H9 (cell line): ENCODE measurements at regions not wholly inside any gene's neighbourhood (a gene's known extent, or its start where the extent isn't known, plus 50 kb on each side); places are given as distances from the start of the nearest gene placed in this dataset.

ENCODE experiments used
- DNase-seq: peaks from one replicate; pipeline ENCODE4 v3.0.0-alpha.2; 2017
- H2AFZ ChIP-seq: one replicate; pipeline ENCODE4 v1.6.1; 2013; ENCODE audit warnings: mild to moderate bottlenecking, low read length, control low read depth, moderate library complexity
- H2AK5ac ChIP-seq: 2 replicates; pipeline ENCODE4 v1.6.1; 2013; ENCODE audit warnings: low read length, control low read depth, mixed read lengths; ENCODE audit not compliant: insufficient read length
- H2BK120ac ChIP-seq: one replicate; pipeline ENCODE4 v1.6.1; 2013; ENCODE audit warnings: low read depth, mild to moderate bottlenecking, low read length, control low read depth, inconsistent platforms; ENCODE audit not compliant: poor library complexity, severe bottlenecking
- H2BK12ac ChIP-seq: 2 replicates; pipeline ENCODE4 v1.6.1; 2013; ENCODE audit warnings: low read length, control low read depth, mixed read lengths, low read depth; ENCODE audit not compliant: insufficient read length
- H2BK15ac ChIP-seq: 2 replicates; pipeline ENCODE4 v1.6.1; 2013; ENCODE audit warnings: low read depth, low read length, control low read depth
- H2BK20ac ChIP-seq: one replicate; pipeline ENCODE4 v1.6.1; 2013; ENCODE audit warnings: low read depth, mild to moderate bottlenecking, low read length, control low read depth, inconsistent platforms; ENCODE audit not compliant: poor library complexity, severe bottlenecking
- H2BK5ac ChIP-seq: 2 replicates; pipeline ENCODE4 v1.6.1; 2013; ENCODE audit warnings: low read length, control low read depth, mixed read lengths; ENCODE audit not compliant: insufficient read length
- H3K14ac ChIP-seq: 2 replicates; pipeline ENCODE4 v1.6.1; 2013; ENCODE audit warnings: low read length, control low read depth; ENCODE audit not compliant: insufficient read depth
- H3K18ac ChIP-seq: 2 replicates; pipeline ENCODE4 v1.6.1; 2013; ENCODE audit warnings: low read depth, mild to moderate bottlenecking, mixed read lengths, low read length, control low read depth; ENCODE audit not compliant: insufficient read length
- H3K23ac ChIP-seq: 2 replicates; pipeline ENCODE4 v1.6.1; 2013; ENCODE audit warnings: low read length, control low read depth, mixed read lengths, low read depth; ENCODE audit not compliant: insufficient read length
- H3K23me2 ChIP-seq: 2 replicates; pipeline ENCODE4 v1.6.1; 2013; ENCODE audit warnings: low read depth, mild to moderate bottlenecking, mixed read lengths, low read length, control low read depth; ENCODE audit not compliant: insufficient read length, poor library complexity, severe bottlenecking
- H3K27ac ChIP-seq: 2 replicates; pipeline ENCODE4 v1.5.1; 2013; ENCODE audit warnings: low read length, control low read depth, mixed read lengths, low read depth; ENCODE audit not compliant: insufficient read length
- H3K27me3 ChIP-seq: 2 replicates; pipeline ENCODE4 v1.6.1; 2013; ENCODE audit warnings: low read length, control low read depth, inconsistent platforms; ENCODE audit not compliant: insufficient read depth
- H3K4ac ChIP-seq: 2 replicates; pipeline ENCODE4 v1.6.1; 2013; ENCODE audit warnings: low read depth, mild to moderate bottlenecking, control low read depth, inconsistent platforms, low read length, moderate library complexity
- H3K4me1 ChIP-seq: 2 replicates; pipeline ENCODE4 v1.6.1; 2013; ENCODE audit warnings: low read length, control low read depth, inconsistent platforms; ENCODE audit not compliant: insufficient read depth
- H3K4me2 ChIP-seq: 2 replicates; pipeline ENCODE4 v1.6.1; 2013; ENCODE audit warnings: low read length, control low read depth, mixed read lengths; ENCODE audit not compliant: insufficient read length, insufficient read depth
- H3K56ac ChIP-seq: 2 replicates; pipeline ENCODE4 v1.6.1; 2013; ENCODE audit warnings: low read depth, mild to moderate bottlenecking, mixed read lengths, low read length, control low read depth; ENCODE audit not compliant: insufficient read length
- H3K79me1 ChIP-seq: 2 replicates; pipeline ENCODE4 v1.6.1; 2013; ENCODE audit warnings: low read depth, mild to moderate bottlenecking, moderate library complexity, low read length, control low read depth, inconsistent platforms; ENCODE audit not compliant: insufficient read depth, poor library complexity, severe bottlenecking
- H3K79me2 ChIP-seq: 2 replicates; pipeline ENCODE4 v1.6.1; 2013; ENCODE audit warnings: low read length, control low read depth, inconsistent platforms; ENCODE audit not compliant: insufficient read depth
- H3K9ac ChIP-seq: 2 replicates; pipeline ENCODE4 v1.6.1; 2013; ENCODE audit warnings: low read length, control low read depth, mixed read lengths; ENCODE audit not compliant: insufficient read length; ENCODE audit errors: extremely low read depth
- H3K9me3 ChIP-seq: one replicate; pipeline ENCODE4 v1.6.1; 2013; ENCODE audit warnings: low read depth, low read length, inconsistent platforms; ENCODE audit not compliant: control insufficient read depth
- H3T11ph ChIP-seq: one replicate; pipeline ENCODE4 v1.6.1; 2013; ENCODE audit warnings: mild to moderate bottlenecking, low read length, control low read depth, inconsistent platforms
- H4K20me1 ChIP-seq: one replicate; pipeline ENCODE4 v1.6.1; 2013; ENCODE audit not compliant: control insufficient read depth, insufficient read length, insufficient read depth
- H4K5ac ChIP-seq: 2 replicates; pipeline ENCODE4 v1.6.1; 2013; ENCODE audit warnings: low read depth, mild to moderate bottlenecking, mixed read lengths, low read length, control low read depth; ENCODE audit not compliant: insufficient read length
- H4K8ac ChIP-seq: replicated peaks from 2 replicates; pipeline ENCODE4 v1.6.1; 2013; ENCODE audit warnings: low read length, control low read depth, mixed read lengths, low read depth; ENCODE audit not compliant: insufficient read length
- H4K91ac ChIP-seq: 2 replicates; pipeline ENCODE4 v1.6.1; 2013; ENCODE audit warnings: low read depth, mild to moderate bottlenecking, moderate library complexity, mixed read lengths, low read length, control low read depth; ENCODE audit not compliant: insufficient read length
- H3K27ac Mint-ChIP-seq, 3 experiments: 2 replicates in 2 of 3; 3 replicates in 1 of 3; pipeline ENCODE4 v1.8.0; 2020 to 2021; ENCODE audit warnings: mixed read lengths in 3 of 3, mild to moderate bottlenecking in 1 of 3, moderate library complexity in 1 of 3
- H3K27me3 Mint-ChIP-seq: 2 replicates; pipeline ENCODE4 v1.8.0; 2021; ENCODE audit warnings: low read depth, mild to moderate bottlenecking, moderate library complexity, mixed read lengths
- H3K36me3 Mint-ChIP-seq, 3 experiments: 2 replicates in 2 of 3; 3 replicates in 1 of 3; pipeline ENCODE4 v1.8.0; 2020 to 2021; ENCODE audit warnings: low read depth in 3 of 3, mixed read lengths in 3 of 3; ENCODE audit not compliant: insufficient read depth in 1 of 3
- H3K4me1 Mint-ChIP-seq, 2 experiments: 2 replicates each; pipeline ENCODE4 v1.8.0; 2020; ENCODE audit warnings: mixed read lengths in 2 of 2
- H3K4me3 Mint-ChIP-seq, 2 experiments: 2 replicates in 1 of 2; 3 replicates in 1 of 2; pipeline ENCODE4 v1.8.0; 2020 to 2021; ENCODE audit warnings: mild to moderate bottlenecking in 2 of 2, mixed read lengths in 2 of 2, moderate library complexity in 1 of 2
- H3K9me3 Mint-ChIP-seq, 2 experiments: 2 replicates in 1 of 2; 3 replicates in 1 of 2; pipeline ENCODE4 v1.8.0; 2020; ENCODE audit warnings: mild to moderate bottlenecking in 2 of 2, mixed read lengths in 2 of 2, moderate library complexity in 1 of 2
- WGBS: extraction: QIAGEN DNeasy Blood & Tissue Kit; methylation state at CpG from one replicate; pipeline ENCODE4 v1.1.7; 2013; ENCODE audit warnings: missing lambda C conversion rate, low lambda C conversion rate, mixed read lengths; ENCODE audit not compliant: insufficient read length; ENCODE audit errors: extremely low coverage; 5-methylcytosine and 5-hydroxymethylcytosine counted together
- TF ChIP-seq, protein P1 (sequence below): fragments of 200-600 bp; sonication (generic); conservative IDR thresholded peaks from 3 replicates; pipeline ENCODE4 v1.8.0; 2021; ENCODE audit warnings: antibody characterized with exemption, mild to moderate bottlenecking

DNA sequence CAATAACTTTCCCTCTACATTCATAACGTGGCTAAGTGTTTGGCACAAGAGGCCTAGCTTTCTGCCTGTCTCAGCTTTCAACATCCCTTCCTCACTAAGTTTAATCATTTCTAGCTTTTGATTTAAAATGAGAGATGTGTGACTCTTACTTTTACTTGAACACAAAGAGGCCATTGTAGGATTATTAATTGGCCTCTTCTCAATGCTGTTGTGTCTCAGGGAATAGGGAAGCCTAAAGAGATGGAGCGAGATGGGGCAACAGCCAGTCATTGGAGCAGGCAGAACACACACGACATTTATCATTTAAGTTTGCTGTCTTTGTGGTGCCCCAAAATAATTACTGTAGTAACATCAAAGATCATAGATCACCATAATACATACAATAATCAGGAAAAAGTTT, 167.1 kb upstream of the TRIM24 start:
- no peaks in the 10 kb centered on the region for H3K79me2 ChIP-seq
- H4K91ac ChIP-seq = no peak overlapping the region
- no peak overlapping the region for H2BK12ac ChIP-seq
- Mint-ChIP-seq H3K27me3 (no peaks in the 10 kb centered on the region; the same call in 1 of the 2 replicates), H3K36me3 (peaks cover 22 to 29% (median 23%) of the 10 kb centered on the region in 3 experiments), H3K27ac (no peak overlapping the region), H3K9me3 (peaks cover 23 to 32% of the 10 kb centered on the region in 2 experiments), H3K4me1 (no peaks in the 10 kb centered on the region), H3K4me3 (no peak overlapping the region)
- no peak overlapping the region for H2BK20ac ChIP-seq
- DNase-seq = no peak
- no peak overlapping the region for H2BK120ac ChIP-seq
- no peak overlapping the region for H3K27ac ChIP-seq
- no CpG with 5 or more reads among the region's 3 CpGs for WGBS
- no peak overlapping the region for H2AK5ac ChIP-seq
- H3K14ac ChIP-seq = no peak overlapping the region
- H3K18ac ChIP-seq = no peak overlapping the region
- no peaks in the 10 kb centered on the region for H3K4me1 ChIP-seq
- no peak overlapping the region for H2BK5ac ChIP-seq
- H3K56ac ChIP-seq = no peak overlapping the region
- peaks cover 18% of the 10 kb centered on the region for H3K9me3 ChIP-seq
- H3K9ac ChIP-seq = no peak overlapping the region
- no peaks in the 10 kb centered on the region for H4K20me1 ChIP-seq
- no peaks in the 10 kb centered on the region for H3K27me3 ChIP-seq
- H3K23ac ChIP-seq = no peak overlapping the region
- no peak overlapping the region for H2AFZ ChIP-seq
- TF ChIP-seq, protein P1, sequence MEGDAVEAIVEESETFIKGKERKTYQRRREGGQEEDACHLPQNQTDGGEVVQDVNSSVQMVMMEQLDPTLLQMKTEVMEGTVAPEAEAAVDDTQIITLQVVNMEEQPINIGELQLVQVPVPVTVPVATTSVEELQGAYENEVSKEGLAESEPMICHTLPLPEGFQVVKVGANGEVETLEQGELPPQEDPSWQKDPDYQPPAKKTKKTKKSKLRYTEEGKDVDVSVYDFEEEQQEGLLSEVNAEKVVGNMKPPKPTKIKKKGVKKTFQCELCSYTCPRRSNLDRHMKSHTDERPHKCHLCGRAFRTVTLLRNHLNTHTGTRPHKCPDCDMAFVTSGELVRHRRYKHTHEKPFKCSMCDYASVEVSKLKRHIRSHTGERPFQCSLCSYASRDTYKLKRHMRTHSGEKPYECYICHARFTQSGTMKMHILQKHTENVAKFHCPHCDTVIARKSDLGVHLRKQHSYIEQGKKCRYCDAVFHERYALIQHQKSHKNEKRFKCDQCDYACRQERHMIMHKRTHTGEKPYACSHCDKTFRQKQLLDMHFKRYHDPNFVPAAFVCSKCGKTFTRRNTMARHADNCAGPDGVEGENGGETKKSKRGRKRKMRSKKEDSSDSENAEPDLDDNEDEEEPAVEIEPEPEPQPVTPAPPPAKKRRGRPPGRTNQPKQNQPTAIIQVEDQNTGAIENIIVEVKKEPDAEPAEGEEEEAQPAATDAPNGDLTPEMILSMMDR = no peak
- no peaks in the 10 kb centered on the region for H3K79me1 ChIP-seq
- H3K23me2 ChIP-seq = no peaks in the 10 kb centered on the region
- no peak overlapping the region for H2BK15ac ChIP-seq
- H3T11ph ChIP-seq = no peak overlapping the region
- no peak overlapping the region for H3K4ac ChIP-seq
- no peak overlapping the region for H4K8ac ChIP-seq
- H3K4me2 ChIP-seq = no peak overlapping the region
- H4K5ac ChIP-seq = no peak overlapping the region
